Cardiac fibroblast (primary cell): ENCODE measurements at regions not wholly inside any gene's neighbourhood (a gene's known extent, or its start where the extent isn't known, plus 50 kb on each side); places are given as distances from the start of the nearest gene placed in this dataset.

Experiments used
- DNase-seq, 2 donors: peaks; one replicate each; pipeline versions ENCODE4 v3.0.0 to v3.0.0-alpha.2; 2010; ENCODE audit warnings: low read depth in 2 of 2
- H3K4me3 ChIP-seq, 2 donors: replicated peaks in 1 of 2; 1 replicate in 1 of 2; 2 replicates in 1 of 2; pipeline ENCODE4 v1.5.1; 2011; ENCODE audit warnings: low read depth in 2 of 2, low read length in 2 of 2, mild to moderate bottlenecking in 2 of 2, moderate library complexity in 1 of 2
- TF ChIP-seq, protein P1 (sequence below): IDR thresholded peaks from one replicate; pipeline ENCODE4 v1.5.1; 2011; ENCODE audit warnings: low read depth, mild to moderate bottlenecking, low read length, inconsistent platforms

DNA sequence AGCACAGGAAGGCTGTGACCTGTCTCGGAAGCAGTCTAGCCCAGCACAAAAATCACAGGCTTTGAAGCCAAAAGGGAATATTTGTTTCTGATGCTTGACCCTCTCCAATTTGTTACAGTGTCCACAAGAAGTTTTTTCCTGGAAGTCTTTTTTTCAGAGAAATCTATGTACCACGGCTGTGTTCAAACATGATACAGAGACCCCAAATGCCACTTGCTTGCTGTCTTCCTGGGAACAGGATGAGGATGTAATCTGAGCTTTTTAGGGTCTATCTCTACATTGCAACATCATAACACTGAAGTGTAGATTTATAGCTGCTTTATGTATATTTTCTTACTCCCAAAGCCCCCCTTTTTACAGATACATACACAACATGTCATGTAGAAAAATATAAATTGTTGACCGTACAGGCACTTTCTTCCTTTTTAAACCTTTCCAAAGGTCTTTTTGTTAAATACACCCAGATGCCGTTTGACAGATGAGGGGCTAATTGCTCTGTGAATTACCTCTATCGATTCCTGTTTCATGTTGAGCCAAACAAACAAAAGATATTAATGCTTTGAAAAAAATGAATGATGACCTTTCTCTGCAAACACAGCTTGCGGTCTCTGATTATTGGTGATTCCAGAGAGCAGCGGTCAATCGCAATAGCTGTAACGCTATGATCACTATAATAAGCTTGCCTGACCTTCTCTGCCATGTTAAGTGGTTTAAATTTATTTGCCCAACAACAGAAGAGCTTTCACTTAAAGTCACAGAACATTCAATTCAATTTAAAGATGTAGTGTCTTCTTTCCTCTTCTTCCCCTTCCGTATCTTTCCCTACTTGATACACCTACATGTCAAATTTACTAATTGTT, 875.9 kb upstream of the NR2F2 start:
- H3K4me3 ChIP-seq = no peak overlapping the region
- TF ChIP-seq, protein P1, sequence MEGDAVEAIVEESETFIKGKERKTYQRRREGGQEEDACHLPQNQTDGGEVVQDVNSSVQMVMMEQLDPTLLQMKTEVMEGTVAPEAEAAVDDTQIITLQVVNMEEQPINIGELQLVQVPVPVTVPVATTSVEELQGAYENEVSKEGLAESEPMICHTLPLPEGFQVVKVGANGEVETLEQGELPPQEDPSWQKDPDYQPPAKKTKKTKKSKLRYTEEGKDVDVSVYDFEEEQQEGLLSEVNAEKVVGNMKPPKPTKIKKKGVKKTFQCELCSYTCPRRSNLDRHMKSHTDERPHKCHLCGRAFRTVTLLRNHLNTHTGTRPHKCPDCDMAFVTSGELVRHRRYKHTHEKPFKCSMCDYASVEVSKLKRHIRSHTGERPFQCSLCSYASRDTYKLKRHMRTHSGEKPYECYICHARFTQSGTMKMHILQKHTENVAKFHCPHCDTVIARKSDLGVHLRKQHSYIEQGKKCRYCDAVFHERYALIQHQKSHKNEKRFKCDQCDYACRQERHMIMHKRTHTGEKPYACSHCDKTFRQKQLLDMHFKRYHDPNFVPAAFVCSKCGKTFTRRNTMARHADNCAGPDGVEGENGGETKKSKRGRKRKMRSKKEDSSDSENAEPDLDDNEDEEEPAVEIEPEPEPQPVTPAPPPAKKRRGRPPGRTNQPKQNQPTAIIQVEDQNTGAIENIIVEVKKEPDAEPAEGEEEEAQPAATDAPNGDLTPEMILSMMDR = no peak
- no peak for DNase-seq

DNA sequence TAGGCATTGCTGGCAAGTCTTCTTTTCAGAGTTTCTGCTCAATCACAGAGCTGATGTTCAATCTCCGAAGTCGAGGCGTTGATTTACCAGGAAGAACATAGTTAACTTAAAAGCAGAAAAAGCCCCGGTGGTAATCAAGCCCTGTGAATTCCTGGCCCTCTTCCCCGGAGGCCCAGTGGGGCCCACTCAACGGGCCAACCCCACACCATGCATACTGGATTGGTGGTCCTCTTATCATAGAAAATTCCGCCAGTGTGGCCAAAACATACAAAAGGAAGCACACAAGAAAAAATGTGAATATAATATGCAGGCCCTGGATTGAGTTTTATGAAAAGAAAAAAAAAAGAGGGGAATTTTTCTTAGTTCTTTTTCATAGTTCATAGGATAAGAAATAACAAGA, 873.0 kb upstream of the NR2F2 start:
- no peak overlapping the region for H3K4me3 ChIP-seq
- DNase-seq = peak in 1 of 2 donors; percentile 86
- TF ChIP-seq, protein P1 = no peak

DNA sequence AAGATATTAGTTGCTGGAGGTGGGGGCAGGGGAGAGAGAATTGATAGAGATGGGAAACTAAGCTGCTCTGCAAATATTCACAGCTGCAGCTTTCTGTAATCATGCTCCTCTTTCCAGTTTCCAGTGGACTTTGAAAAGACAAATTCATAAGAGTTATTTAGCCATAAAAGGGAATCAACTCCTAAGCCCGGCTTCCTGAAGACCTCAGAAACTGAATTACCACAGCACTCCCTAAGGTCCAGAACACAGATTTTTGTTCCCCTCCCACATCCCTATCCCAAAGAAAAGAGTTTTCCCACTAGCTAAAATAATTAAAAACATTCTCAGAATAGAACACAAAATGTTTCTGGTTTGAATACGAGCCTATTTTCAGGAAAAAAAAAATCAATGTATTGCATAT, 871.8 kb upstream of the NR2F2 start:
- no peak overlapping the region for H3K4me3 ChIP-seq
- TF ChIP-seq, protein P1 = no peak
- DNase-seq = peak in 1 of 2 donors; percentile 44

DNA sequence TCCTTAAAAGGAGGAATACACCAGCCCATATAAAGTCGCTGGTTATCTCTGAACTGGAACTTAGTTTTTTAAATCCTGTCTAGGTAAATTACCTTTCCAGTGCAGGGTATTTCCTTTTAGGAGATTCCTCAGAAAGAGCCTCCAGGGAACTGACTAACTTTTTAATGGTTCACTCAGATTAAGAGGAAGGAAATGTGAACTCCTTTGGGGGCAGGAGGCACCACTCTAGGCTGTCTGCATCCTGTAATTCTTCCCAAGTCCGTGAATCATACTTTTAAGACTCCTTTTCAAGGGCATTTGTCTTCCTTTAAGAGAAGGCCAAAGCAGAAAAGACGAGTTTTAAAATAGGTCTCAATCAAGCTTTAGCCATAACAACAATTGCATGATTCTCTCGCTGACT, 871.2 kb upstream of the NR2F2 start:
- no peak overlapping the region for H3K4me3 ChIP-seq
- TF ChIP-seq, protein P1 = no peak
- DNase-seq = peak; percentile 68 to 72

DNA sequence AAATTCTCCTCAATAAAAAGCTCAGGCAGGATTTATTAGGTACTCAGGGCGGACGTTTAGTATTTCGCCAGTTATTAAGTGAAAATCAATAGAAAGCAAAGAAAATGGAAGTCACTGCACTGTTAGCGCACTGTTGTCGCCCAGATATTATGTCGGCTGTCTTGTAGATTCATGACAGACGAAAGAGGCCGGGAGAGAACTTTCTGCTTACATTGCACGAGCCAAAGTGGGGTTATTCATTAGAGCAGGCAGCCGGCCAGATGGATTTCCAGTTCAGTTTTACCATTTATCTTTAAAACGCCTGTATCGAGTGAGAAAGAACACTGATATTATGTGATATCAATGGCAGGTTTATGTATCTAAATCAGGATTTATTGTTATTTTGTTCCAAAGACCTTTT, 866.0 kb upstream of the NR2F2 start:
- DNase-seq = no peak

DNA sequence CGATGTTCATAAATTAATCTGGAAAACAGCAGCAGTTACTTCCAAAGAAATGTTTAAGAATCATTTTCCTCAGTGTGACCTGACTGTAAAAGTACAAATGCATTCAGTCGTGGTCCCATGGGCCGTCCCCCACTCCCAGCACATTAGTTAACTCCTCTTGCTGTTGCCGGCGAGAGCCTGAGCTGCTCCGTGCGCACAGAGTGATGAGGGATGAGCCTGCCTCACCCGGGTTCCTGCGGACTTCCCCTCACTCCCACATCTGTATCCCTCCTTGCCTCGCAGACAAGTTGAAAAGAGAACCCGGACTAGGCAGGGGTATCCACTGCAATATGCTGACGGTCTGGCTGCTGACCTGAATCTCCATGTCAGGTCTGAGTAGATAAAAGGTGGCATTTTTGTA, 861.7 kb upstream of the NR2F2 start:
- no peak for DNase-seq
- H3K4me3 ChIP-seq = no peak overlapping the region
- TF ChIP-seq, protein P1 = no peak

More for the DNA sequence above, 866.0 kb upstream of the NR2F2 start:
- H3K4me3 ChIP-seq = no peak overlapping the region
- TF ChIP-seq, protein P1 = no peak
